VCaP (cell line): ENCODE measurements at regions not wholly inside any gene's neighbourhood (a gene's known extent, or its start where the extent isn't known, plus 50 kb on each side); places are given as distances from the start of the nearest gene placed in this dataset.
A peak's percentile ranks its signal among the peaks of the same experiment; 100 is the strongest.

Experiments
- H3K27ac ChIP-seq: fragments of 450-650 bp; 2 replicates; pipeline ENCODE4 v1.5.1; 2017
- TF ChIP-seq, protein P1 (sequence below): fragments of 450-650 bp; conservative IDR thresholded peaks from 2 replicates; pipeline ENCODE4 v1.5.1; 2017; ENCODE audit warnings: mild to moderate bottlenecking, moderate library complexity

DNA sequence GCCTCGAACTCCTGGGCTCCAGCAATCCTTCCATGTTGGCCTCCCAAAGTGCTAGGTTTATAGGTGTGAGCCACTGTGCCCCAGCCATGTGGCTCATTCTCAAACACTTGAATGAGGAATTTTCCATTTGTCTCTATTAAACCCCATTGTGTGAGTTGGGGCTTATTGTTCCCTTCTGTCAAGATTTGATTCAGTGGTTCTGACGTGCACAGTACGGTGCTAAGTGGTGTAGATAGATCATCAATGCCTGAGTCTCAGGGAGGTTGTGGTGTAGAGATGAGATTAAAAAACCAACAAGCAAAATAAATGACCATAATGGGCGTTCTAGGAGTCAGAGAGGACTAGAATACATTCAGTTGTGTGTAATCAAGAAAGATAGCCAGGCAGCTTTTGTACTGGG, 335.6 kb downstream of the PRL start:
- H3K27ac ChIP-seq = no peak overlapping the region
- TF ChIP-seq, protein P1, sequence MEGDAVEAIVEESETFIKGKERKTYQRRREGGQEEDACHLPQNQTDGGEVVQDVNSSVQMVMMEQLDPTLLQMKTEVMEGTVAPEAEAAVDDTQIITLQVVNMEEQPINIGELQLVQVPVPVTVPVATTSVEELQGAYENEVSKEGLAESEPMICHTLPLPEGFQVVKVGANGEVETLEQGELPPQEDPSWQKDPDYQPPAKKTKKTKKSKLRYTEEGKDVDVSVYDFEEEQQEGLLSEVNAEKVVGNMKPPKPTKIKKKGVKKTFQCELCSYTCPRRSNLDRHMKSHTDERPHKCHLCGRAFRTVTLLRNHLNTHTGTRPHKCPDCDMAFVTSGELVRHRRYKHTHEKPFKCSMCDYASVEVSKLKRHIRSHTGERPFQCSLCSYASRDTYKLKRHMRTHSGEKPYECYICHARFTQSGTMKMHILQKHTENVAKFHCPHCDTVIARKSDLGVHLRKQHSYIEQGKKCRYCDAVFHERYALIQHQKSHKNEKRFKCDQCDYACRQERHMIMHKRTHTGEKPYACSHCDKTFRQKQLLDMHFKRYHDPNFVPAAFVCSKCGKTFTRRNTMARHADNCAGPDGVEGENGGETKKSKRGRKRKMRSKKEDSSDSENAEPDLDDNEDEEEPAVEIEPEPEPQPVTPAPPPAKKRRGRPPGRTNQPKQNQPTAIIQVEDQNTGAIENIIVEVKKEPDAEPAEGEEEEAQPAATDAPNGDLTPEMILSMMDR = no peak

DNA sequence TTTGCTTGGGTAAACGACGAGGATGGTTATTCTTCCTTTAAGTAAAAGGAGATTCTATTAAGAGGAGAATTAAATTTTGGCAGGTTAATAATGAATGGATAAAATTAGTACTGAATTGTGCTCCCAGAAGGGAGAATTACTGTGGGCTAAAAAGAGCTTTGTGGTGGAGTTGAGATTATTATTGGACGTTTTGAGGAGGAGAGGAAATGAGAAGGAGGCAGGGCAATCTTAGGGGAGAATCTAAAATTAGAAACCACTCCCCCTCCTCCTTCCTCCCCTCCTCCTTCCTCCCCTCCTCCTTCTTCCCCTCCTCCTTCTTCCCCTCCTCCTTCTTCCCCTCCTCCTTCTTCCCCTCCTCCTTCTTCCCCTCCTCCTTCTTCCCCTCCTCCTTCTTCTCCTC, 331.8 kb downstream of the PRL start:
- no peak overlapping the region for H3K27ac ChIP-seq
- TF ChIP-seq, protein P1 = no peak

DNA sequence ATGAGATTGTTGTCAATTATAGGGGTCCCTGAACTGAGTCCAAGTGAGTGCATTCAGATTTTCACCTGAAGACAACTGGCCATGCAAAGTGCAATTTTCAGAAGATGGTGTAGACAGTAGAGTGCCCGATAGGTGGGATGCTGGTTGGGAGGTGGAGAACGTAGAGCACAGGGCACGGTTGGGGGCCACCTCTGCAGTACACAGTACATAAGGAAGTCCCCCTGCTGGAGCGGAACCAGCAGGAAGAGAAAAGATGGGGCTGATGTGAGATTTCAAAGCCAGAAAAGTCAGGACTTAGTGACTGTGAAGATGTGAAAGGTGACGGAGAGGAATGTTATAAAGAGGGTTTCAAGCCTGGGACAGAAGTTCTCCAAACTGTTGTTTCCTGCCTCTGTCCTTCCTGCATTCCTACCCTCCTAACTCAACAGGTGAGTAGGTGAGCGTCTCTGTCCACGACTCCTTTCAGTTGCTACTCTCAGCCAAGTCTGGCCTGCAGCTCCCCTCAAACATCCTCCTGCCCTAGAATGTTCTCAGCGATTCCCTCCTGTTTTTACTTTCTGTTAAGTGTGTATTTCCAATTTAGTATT, 330.8 kb downstream of the PRL start:
- H3K27ac ChIP-seq = no peak overlapping the region
- TF ChIP-seq, protein P1 = no peak

DNA sequence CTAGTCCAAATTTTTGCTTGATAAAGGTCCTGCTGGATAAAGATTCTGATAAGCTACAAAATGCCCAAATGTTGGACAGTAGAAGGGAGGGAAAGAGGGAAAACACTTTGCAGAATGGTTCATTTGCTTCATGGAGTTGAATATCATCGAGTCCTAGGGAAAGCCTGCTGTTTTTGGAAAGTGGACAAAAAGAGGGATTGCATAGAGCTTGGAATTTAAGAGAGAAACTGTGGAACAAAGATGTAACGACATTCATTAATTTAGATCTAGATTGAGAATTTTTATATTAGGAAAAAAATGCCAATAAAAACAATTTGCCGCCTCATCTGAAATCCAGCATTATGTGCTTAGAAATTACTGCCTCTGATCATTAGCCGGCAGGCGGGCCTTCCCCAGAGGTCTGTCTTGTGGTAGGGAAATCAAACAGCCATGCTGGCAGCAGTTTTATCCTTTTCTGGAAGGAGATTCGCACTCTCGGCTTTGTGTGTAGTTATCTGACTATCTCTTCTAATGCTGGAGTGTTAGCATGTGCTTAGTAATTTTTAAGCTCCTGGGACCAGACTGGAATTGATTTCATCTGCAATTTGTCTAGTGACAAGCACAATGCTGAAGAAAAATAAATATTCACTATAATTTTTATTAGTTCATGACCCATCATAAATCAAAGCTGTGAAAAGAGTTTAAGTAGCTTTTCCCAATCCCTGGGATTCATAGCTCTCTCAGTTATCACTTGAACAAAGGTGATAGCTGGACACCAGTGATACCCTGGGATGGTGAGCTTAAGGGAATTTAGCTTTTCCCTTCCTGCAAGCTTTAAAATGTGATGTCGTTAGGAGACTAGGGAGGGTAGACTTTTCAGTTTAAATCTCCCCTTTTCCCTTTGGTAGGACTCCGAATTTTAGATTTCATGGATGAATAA, 329.5 kb downstream of the PRL start:
- TF ChIP-seq, protein P1 = no peak
- H3K27ac ChIP-seq = peak overlapping the region; percentile 31

DNA sequence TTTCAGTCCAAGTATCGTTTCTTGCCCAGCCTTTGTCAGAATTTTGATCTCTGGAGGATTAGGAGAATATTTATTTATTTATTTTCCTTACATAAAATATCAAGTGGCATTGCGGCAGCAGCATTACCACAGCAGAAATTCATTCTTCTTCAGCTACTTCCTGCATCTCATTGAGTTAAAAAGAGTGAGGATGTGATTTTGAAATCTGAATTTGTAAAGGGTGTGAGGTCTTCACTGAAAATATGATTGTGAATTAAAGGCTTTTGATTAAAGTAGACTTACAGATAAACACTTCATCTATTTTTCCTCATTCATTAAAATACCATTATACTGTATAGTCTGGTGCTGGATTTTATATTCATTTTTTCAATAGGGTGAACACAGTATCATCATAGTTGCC, 328.4 kb downstream of the PRL start:
- TF ChIP-seq, protein P1 = no peak
- H3K27ac ChIP-seq = peak overlapping the region; percentile 31; the same call in 1 of the 2 replicates

DNA sequence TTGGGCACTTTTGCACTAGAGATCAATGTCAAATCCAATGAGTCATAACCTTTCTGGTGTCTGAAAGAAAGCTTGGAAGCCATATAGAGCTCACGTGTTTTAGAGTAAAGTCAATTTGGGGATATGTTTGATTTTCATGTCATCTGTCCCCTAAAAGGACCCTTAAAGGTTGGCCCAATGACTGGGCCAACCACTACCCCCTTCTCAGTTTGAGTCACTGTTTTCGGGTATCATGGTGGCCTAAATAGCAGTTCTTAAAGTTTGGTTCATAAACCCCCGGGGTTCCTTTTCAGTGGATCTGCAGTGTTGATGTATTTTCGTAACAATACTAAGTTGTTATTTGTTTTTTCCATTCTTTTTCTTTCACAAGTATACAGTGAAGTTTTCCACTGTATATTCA, 327.6 kb downstream of the PRL start:
- H3K27ac ChIP-seq = no peak overlapping the region
- TF ChIP-seq, protein P1 = no peak

DNA sequence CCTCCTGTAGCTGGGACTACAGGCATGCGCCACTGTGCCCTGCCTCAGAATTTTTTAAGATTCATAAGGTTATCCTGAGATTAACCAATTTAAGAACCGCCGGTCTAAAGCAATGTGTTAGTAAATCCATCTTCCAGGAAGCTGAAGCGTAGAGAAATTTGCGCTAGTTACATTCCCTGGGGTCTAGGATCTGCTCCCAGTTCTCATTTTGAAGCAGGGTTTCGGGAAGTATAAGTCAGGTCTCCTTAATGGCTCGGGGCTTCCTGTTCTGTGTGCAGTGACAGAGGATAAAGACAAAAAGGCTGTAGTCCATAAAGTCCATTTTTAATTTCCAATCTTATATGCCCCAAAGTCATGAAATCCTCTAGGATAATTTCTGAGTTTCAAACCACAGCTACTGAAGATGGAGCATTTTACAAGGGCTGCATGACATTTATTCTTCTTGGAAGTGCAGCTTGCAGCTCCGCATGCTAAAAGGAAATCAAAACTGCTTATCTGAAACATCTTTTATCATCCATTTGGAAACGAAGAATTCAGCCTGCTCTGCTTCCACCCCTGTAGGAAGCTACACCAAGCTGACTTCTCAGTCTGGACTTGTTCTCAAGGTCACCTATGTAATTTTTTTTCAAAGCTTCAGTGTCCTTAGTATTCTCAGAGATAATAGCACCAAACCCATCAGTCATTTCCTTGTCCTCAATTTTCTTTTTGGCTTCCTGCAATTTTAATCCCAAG, 326.1 kb downstream of the PRL start:
- TF ChIP-seq, protein P1 = no peak
- H3K27ac ChIP-seq = peak overlapping the region; percentile 12
